RWPE2 (cell line): ENCODE measurements at regions not wholly inside any gene's neighbourhood (a gene's known extent, or its start where the extent isn't known, plus 50 kb on each side); places are given as distances from the start of the nearest gene placed in this dataset.

Experiments
- ATAC-seq: fragments of 200-7000 bp; cut with Tn5 transposase; 3 replicates; pipeline ENCODE4 v1.9.1; 2021; ENCODE audit warnings: low read depth
- DNase-seq: peaks from one replicate; pipeline ENCODE4 v3.0.0-alpha.2; 2020; ENCODE audit warnings: low spot score
- H3K27ac ChIP-seq: fragments of 450-650 bp; 2 replicates; pipeline ENCODE4 v1.5.1; 2017; ENCODE audit warnings: mild to moderate bottlenecking; ENCODE audit not compliant: poor library complexity, severe bottlenecking
- H3K27me3 ChIP-seq: fragments of 250-450 bp; sonication (Bioruptor Pico); 2 replicates; pipeline ENCODE4 v1.5.1; 2021; ENCODE audit warnings: mild to moderate bottlenecking, moderate library complexity; ENCODE audit not compliant: insufficient read depth, poor library complexity, severe bottlenecking
- H3K36me3 ChIP-seq: fragments of 250-450 bp; sonication (Bioruptor Pico); 2 replicates; pipeline ENCODE4 v1.5.1; 2020; ENCODE audit warnings: low read depth, mild to moderate bottlenecking, moderate library complexity
- H3K4me1 ChIP-seq: fragments of 250-450 bp; sonication (Bioruptor Pico); 2 replicates; pipeline ENCODE4 v1.5.1; 2021; ENCODE audit warnings: mild to moderate bottlenecking, moderate library complexity; ENCODE audit not compliant: insufficient read depth, poor library complexity, severe bottlenecking
- H3K4me3 ChIP-seq: fragments of 250-450 bp; sonication (Bioruptor Pico); 2 replicates; pipeline ENCODE4 v1.5.1; 2021; ENCODE audit warnings: mild to moderate bottlenecking, moderate library complexity; ENCODE audit not compliant: severe bottlenecking
- H3K9me3 ChIP-seq: fragments of 250-450 bp; sonication (Bioruptor Pico); 2 replicates; pipeline ENCODE4 v1.5.1; 2021; ENCODE audit warnings: mild to moderate bottlenecking, moderate library complexity; ENCODE audit not compliant: severe bottlenecking
- TF ChIP-seq, protein P1 (sequence below): fragments of 450-650 bp; IDR thresholded peaks from one replicate; pipeline ENCODE4 v1.5.1; 2017; ENCODE audit warnings: mild to moderate bottlenecking, moderate library complexity; ENCODE audit not compliant: poor library complexity, severe bottlenecking

DNA sequence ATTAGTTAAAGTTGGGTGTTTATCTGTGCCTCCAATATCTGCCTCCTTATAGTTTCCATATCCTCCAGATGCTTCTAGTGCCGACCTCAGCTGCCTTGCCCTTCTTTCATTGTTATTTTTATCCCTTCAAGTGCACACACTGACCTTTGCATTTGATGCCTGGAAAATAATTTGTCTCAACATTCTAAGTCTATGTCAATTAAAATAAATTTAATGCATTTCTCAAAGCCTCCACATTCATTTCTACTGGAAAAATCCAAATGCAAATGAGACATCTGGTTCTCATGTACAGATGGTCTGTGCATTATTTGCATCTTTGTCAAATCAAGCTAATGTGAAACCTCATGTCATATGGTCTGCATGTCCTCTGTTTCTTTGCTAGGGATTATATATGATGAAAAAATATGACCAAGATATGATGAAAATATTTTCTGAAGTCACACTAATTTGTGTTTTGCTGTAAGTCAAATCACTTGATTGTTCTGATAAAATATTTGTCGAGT is 61.4 kb downstream of the TMEM100 start:
- no peak for ATAC-seq
- TF ChIP-seq, protein P1, sequence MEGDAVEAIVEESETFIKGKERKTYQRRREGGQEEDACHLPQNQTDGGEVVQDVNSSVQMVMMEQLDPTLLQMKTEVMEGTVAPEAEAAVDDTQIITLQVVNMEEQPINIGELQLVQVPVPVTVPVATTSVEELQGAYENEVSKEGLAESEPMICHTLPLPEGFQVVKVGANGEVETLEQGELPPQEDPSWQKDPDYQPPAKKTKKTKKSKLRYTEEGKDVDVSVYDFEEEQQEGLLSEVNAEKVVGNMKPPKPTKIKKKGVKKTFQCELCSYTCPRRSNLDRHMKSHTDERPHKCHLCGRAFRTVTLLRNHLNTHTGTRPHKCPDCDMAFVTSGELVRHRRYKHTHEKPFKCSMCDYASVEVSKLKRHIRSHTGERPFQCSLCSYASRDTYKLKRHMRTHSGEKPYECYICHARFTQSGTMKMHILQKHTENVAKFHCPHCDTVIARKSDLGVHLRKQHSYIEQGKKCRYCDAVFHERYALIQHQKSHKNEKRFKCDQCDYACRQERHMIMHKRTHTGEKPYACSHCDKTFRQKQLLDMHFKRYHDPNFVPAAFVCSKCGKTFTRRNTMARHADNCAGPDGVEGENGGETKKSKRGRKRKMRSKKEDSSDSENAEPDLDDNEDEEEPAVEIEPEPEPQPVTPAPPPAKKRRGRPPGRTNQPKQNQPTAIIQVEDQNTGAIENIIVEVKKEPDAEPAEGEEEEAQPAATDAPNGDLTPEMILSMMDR, result no peak

DNA sequence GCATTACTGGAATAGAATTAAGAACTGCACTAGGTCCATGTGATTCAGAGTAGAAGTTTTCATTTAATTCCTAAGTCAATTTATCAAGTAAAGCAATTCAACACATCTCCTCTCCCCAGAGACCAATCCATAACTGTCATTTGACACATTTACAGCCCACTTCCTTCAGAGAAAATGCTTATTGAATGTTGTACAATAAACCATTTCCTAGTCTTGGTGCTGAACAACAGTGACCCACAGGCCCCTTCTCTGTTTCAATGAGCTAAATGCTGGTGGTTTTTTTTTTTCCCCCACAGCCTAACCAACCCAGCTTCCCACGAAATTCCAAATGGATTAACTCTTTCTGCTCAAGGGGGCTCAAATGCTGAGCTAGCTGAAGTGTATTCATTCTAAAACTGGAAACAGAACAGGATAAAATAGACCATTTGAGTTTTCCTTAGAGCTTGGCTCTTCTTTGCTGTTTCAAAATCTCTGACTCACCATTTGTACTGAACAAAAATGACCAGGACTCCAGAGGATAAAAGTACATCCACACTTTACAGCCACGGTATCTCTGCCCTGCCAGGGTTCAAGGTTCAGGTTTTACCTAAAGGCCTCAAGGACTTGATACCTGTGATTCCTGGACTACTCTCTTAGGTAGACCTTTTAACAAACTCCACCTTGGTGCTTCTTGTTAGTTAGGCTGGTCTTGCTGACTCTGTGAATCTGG is 62.3 kb downstream of the TMEM100 start:
- Histone ChIP-seq H3K27ac (no peak overlapping the region), H3K4me3 (no peak overlapping the region), H3K36me3 (no peaks in the 10 kb centered on the region), H3K27me3 (peaks cover 4% of the 10 kb centered on the region), H3K4me1 (no peaks in the 10 kb centered on the region), H3K9me3 (no peaks in the 10 kb centered on the region)
- ATAC-seq (no peak), DNase-seq (no peak)
- TF ChIP-seq, protein P1, result no peak

More for the DNA sequence above, 61.4 kb downstream of the TMEM100 start:
- no peak overlapping the region for H3K27ac ChIP-seq
- H3K4me1 ChIP-seq, result no peaks in the 10 kb centered on the region
- no peak for DNase-seq
- no peaks in the 10 kb centered on the region for H3K9me3 ChIP-seq
- no peaks in the 10 kb centered on the region for H3K36me3 ChIP-seq
- no peak overlapping the region for H3K4me3 ChIP-seq
- H3K27me3 ChIP-seq, result peaks cover 4% of the 10 kb centered on the region

DNA sequence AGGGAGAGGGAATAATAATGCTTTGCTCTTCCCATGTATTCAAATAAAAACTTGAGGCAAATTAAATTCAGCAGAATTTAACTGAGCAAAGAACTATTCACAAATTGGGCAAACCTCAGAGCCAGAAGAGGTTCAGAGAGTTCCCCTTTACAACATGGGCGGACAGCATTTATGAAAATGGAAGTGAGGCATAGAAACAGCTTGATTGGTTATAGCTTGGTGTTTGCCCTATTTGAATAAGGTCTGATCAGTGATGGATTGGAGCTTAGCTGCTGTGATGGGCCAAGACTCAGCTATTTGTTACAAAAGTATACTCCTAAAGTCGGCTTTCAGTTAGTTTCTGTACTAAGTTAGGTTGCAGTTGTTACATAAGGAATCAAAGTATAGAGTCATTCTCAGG is 63.0 kb downstream of the TMEM100 start:
- no peaks in the 10 kb centered on the region for H3K4me1 ChIP-seq
- no peaks in the 10 kb centered on the region for H3K36me3 ChIP-seq
- no peak for DNase-seq
- no peak overlapping the region for H3K27ac ChIP-seq
- no peak for ATAC-seq
- TF ChIP-seq, protein P1, result no peak
- no peaks in the 10 kb centered on the region for H3K9me3 ChIP-seq
- H3K4me3 ChIP-seq, result no peak overlapping the region
- peaks cover 4% of the 10 kb centered on the region for H3K27me3 ChIP-seq

DNA sequence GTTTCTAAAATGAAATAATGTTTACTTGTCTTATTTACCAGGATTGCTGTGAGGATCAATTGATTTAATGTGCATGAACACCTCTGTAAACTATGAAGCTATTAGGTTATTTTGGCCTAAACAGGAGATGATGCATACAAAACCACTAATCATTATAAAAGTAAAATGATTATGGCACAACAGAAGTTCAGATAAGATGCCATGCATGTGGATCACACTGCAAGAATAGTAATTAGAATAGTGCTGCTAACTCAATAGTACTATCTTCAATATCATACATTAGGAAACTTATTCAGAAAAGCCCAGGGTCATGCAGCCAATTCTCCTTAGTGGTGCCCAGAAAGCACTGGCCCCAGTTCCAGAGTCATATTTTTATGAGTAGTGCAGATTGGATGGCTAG is 66.9 kb downstream of the TMEM100 start:
- H3K27me3 ChIP-seq, result peaks cover 4% of the 10 kb centered on the region
- no peak overlapping the region for H3K27ac ChIP-seq
- no peaks in the 10 kb centered on the region for H3K4me1 ChIP-seq
- no peaks in the 10 kb centered on the region for H3K9me3 ChIP-seq
- no peaks in the 10 kb centered on the region for H3K36me3 ChIP-seq
- H3K4me3 ChIP-seq, result no peak overlapping the region
- DNase-seq, result no peak
- TF ChIP-seq, protein P1, result no peak
- no peak for ATAC-seq

DNA sequence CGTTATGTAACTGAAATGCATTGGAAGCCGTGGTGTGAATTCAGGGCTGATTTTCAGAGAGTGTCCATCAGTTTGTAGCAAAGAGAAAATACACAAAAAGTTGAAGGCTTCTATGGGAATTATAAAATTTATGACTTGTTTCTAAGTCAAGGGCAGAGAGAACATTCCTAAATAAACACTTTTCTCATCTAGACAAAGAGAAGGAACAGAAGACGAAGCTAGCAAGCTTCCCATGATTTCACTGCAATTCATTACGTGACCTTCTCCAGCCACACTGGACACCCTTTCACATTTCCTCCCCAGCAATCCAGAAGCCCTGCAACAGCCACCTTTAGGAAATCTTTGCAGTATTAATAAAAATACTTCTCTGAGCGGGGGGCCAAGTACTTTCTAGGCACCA is 67.8 kb downstream of the TMEM100 start:
- TF ChIP-seq, protein P1, result no peak
- Histone ChIP-seq H3K36me3 (no peaks in the 10 kb centered on the region), H3K4me1 (no peaks in the 10 kb centered on the region), H3K27ac (no peak overlapping the region), H3K9me3 (no peaks in the 10 kb centered on the region), H3K27me3 (peaks cover 2% of the 10 kb centered on the region), H3K4me3 (no peak overlapping the region)
- DNase-seq (no peak), ATAC-seq (no peak)
